Fibroblast of pulmonary artery (primary cell): ENCODE measurements at regions not wholly inside any gene's neighbourhood (a gene's known extent, or its start where the extent isn't known, plus 50 kb on each side); places are given as distances from the start of the nearest gene placed in this dataset.

ENCODE experiments used
- DNase-seq: peaks from one replicate; pipeline ENCODE4 v3.0.0-alpha.2; 2010; ENCODE audit warnings: low read depth
- H3K4me3 ChIP-seq: replicated peaks from 2 replicates; pipeline ENCODE4 v1.5.1; 2011; ENCODE audit warnings: low read depth, mild to moderate bottlenecking, control low read depth, low read length, moderate library complexity
- TF ChIP-seq, protein P1 (sequence below): IDR thresholded peaks from 2 replicates; pipeline ENCODE4 v1.5.1; 2011; ENCODE audit warnings: mild to moderate bottlenecking, control low read depth, low read length, inconsistent platforms; ENCODE audit errors: missing control alignments

DNA sequence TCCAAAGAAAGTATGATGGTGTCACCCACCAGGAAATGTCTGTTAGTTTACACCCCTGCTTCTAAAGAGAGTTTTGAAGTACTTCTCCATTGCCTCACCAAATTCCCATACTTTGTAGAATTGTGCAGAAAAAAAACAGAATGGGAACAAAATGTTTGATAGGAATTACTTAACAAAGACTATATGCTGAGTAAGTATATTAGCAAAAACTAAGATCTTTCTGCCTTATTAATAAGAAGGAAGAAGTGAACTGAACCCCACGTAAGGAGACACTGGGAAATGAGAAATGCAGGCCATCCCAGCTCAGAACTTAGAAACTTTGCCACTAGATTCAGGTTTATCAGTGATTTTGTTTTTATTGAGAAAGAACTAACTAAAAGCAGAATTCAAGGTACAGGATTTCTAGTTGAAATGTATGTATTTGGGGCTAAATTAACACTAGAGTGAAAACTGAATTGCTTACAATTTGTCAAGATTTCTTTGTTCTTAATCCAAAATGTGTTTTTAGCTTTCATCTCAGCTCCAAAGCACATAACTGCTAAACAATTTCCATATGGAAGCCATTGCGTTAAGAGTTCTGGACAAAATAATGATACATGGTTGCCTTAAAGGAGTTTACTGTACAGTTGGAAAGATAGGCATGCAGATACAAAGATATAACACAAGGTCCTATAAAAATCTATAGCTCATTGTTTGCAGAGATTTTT, 102.7 kb upstream of the BMP5 start:
- no peak for DNase-seq
- no peak overlapping the region for H3K4me3 ChIP-seq
- TF ChIP-seq, protein P1, sequence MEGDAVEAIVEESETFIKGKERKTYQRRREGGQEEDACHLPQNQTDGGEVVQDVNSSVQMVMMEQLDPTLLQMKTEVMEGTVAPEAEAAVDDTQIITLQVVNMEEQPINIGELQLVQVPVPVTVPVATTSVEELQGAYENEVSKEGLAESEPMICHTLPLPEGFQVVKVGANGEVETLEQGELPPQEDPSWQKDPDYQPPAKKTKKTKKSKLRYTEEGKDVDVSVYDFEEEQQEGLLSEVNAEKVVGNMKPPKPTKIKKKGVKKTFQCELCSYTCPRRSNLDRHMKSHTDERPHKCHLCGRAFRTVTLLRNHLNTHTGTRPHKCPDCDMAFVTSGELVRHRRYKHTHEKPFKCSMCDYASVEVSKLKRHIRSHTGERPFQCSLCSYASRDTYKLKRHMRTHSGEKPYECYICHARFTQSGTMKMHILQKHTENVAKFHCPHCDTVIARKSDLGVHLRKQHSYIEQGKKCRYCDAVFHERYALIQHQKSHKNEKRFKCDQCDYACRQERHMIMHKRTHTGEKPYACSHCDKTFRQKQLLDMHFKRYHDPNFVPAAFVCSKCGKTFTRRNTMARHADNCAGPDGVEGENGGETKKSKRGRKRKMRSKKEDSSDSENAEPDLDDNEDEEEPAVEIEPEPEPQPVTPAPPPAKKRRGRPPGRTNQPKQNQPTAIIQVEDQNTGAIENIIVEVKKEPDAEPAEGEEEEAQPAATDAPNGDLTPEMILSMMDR = no peak

DNA sequence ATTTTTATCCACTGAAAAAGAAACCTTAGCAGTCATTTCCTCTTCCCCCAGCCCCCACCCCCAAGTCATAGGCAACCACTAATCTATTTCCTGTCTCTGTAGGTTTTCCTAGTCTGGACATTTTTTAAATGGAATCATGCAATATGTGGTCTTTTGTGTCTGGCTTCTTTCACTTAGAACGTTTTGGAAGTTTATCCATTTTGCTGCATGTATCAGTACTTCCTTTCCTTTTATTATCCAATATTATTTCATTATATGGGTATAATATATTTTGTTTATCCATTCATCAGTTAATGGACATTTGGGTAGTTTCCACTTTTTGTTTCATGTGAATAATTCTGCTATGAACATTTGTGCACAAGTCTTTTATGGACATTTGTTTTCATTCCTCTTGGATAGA, 99.3 kb upstream of the BMP5 start:
- H3K4me3 ChIP-seq = no peak overlapping the region
- TF ChIP-seq, protein P1 = no peak
- peak; percentile 26 for DNase-seq

DNA sequence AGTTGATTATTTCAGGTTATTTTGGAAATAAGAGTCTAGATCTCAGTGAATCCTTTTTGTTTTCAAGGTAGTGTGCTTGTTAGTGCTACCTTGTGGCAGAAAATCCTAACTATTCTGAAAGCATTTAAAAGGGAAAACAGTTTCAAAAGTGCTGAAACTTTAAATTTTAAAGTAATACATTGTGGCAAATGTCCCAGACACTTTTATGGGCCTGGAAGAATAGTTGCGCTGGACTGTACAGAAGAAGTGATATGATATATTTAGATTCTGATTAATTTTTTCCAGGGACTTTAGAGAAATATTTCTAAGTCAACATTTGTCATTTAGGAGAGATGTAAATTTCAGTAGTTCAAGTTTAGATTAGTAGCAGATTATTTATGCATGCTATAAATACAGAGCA, 96.7 kb upstream of the BMP5 start:
- no peak overlapping the region for H3K4me3 ChIP-seq
- DNase-seq = no peak
- TF ChIP-seq, protein P1 = no peak

DNA sequence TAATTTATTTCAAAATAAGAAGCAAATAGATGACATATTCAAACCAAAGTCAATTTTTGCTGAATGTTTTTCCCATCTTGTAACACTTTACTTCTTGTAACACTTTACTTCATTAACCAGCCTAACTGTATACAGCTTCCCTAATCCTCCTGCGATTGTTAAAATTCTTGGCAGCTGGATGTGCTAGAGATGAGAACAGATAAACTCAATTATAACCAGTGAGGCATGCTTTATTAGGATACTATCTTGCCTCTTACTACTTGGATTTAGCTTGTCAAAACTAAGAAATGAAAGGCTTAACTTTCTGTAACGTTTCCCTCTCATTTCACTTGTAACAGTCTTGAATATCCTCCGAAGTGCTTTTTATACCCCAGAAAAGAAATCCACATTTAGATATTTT, 94.1 kb upstream of the BMP5 start:
- TF ChIP-seq, protein P1 = no peak
- DNase-seq = no peak
- H3K4me3 ChIP-seq = no peak overlapping the region

DNA sequence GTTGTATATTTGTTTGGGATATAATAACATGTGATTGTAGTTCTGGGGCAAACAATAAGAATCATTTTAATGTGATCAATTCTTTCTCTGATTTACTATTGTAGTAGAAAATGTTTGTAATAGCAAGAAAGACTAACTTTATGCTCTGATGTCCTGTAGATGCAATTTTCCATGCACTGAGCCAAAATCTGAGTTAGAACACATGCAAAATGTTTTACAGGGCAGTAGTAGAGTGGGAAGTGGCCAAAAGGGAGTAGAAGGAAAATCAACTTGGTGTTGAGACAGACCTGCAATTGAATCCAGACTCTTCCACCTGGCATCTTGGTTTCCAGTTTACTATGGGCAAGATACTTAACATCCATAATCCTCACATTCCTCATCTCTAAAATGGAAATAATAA, 93.5 kb upstream of the BMP5 start:
- DNase-seq = no peak
- TF ChIP-seq, protein P1 = no peak
- no peak overlapping the region for H3K4me3 ChIP-seq

DNA sequence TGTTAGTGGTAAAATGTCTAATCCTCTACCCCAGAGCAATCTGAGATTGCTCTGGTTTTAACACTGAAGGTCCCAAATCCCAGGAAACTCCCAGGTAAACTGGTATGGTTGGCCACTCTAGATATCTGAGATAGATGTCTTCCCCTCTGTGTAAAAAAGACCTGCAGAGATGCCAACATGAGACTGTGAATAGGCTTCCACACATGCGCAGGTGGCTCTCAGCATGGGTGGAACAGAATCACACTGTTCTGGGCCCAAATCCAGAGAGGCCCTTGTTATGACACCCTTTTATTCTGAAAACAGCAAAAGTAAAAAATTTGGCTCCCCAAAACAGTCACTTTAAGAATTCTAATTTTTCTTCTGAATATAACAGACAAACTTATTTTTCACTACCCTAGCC, 88.7 kb upstream of the BMP5 start:
- H3K4me3 ChIP-seq = no peak overlapping the region
- TF ChIP-seq, protein P1 = no peak
- no peak for DNase-seq

DNA sequence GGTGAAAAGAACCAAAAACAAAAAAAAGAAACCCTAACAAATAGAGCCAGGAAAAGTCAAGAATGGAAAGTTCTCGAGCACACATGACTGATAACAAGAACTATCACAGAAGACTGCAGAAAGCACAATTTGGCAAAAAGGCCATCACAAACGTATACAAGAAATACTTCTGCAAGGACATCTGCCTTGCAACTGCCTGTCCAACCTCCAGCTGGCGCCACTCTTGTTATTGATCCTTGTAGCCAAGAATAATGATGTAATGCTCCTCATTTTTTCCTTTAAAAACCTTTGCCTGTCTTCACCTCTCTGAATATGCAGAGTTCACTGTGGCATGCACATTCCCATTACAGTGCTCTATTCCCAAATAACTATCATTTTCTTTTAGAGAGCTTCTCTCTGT, 87.9 kb upstream of the BMP5 start:
- H3K4me3 ChIP-seq = no peak overlapping the region
- peak; percentile 26 for DNase-seq
- TF ChIP-seq, protein P1 = peak; percentile 42
